KMS-11 (cell line): ENCODE measurements at regions not wholly inside any gene's neighbourhood (a gene's known extent, or its start where the extent isn't known, plus 50 kb on each side); places are given as distances from the start of the nearest gene placed in this dataset.

ENCODE experiments used
- H2AFZ ChIP-seq: fragments of 200-600 bp; sonication (generic); 2 replicates; pipeline ENCODE4 v1.6.1; 2016; ENCODE audit warnings: antibody characterized with exemption, mixed run types, low read depth
- H3K27ac ChIP-seq: fragments of 200-600 bp; sonication (generic); 2 replicates; pipeline ENCODE4 v1.6.1; 2016; ENCODE audit warnings: mild to moderate bottlenecking, mixed run types
- H3K27me3 ChIP-seq: fragments of 200-600 bp; sonication (generic); 2 replicates; pipeline ENCODE4 v1.6.1; 2017; ENCODE audit warnings: mild to moderate bottlenecking, low read depth, mixed run types, moderate library complexity; ENCODE audit not compliant: insufficient read depth
- H3K36me3 ChIP-seq: fragments of 200-600 bp; sonication (generic); 2 replicates; pipeline ENCODE4 v1.6.1; 2017; ENCODE audit warnings: mild to moderate bottlenecking, mixed run types; ENCODE audit not compliant: insufficient read depth
- H3K4me1 ChIP-seq: fragments of 200-600 bp; sonication (generic); 2 replicates; pipeline ENCODE4 v1.6.1; 2016; ENCODE audit warnings: mild to moderate bottlenecking, low read depth, mixed run types; ENCODE audit not compliant: poor library complexity, severe bottlenecking
- H3K4me2 ChIP-seq: fragments of 200-600 bp; sonication (generic); 2 replicates; pipeline ENCODE4 v1.7.0; 2016; ENCODE audit warnings: mild to moderate bottlenecking, mixed run types
- H3K4me3 ChIP-seq: fragments of 200-600 bp; sonication (generic); IDR thresholded peaks from 2 replicates; pipeline ENCODE4 v1.6.1; 2017; ENCODE audit warnings: low read depth, low read length, mixed read lengths; ENCODE audit not compliant: insufficient read depth
- H3K79me2 ChIP-seq: fragments of 200-600 bp; sonication (generic); 2 replicates; pipeline ENCODE4 v1.6.1; 2016; ENCODE audit warnings: low read depth, mixed run types; ENCODE audit not compliant: insufficient read depth
- H3K9ac ChIP-seq: fragments of 200-600 bp; sonication (generic); 2 replicates; pipeline ENCODE4 v1.6.1; 2016; ENCODE audit warnings: mild to moderate bottlenecking, mixed run types
- H4K20me1 ChIP-seq: fragments of 200-600 bp; sonication (generic); 2 replicates; pipeline ENCODE4 v1.6.1; 2016; ENCODE audit warnings: mild to moderate bottlenecking, mixed run types; ENCODE audit not compliant: insufficient read depth
- TF ChIP-seq, protein P1 (sequence below): fragments of 200-600 bp; sonication (generic); conservative IDR thresholded peaks from 2 replicates; pipeline ENCODE4 v1.6.1; 2017; ENCODE audit warnings: low read depth, mild to moderate bottlenecking, antibody characterized with exemption, low read length, moderate library complexity, mixed read lengths

DNA sequence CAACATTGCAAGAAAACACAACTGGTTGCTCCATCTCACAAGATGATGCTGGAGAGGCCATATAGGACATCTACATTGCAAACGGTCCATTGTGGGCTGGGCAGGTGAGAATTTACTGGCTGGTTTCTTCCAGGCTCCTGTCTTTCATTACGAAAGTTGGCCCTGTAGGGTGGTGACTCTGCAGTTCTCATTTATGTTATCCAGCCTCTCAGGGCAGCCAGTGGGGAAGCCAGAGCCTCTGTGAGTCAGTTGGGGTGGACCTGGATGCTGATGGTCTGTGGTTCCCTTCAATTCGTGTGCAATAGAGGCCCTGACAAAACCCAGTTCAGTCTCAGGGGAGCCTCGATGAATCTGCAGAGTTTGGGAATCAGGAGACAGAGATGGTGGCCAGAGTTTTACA, 341.0 kb upstream of the CCL2 start:
- H3K27me3 ChIP-seq: no peaks in the 10 kb centered on the region
- no peak overlapping the region for H3K4me3 ChIP-seq
- H3K79me2 ChIP-seq: no peaks in the 10 kb centered on the region
- no peak overlapping the region for H3K4me2 ChIP-seq
- no peaks in the 10 kb centered on the region for H3K4me1 ChIP-seq
- H4K20me1 ChIP-seq: no peaks in the 10 kb centered on the region
- no peak overlapping the region for H2AFZ ChIP-seq
- TF ChIP-seq, protein P1, sequence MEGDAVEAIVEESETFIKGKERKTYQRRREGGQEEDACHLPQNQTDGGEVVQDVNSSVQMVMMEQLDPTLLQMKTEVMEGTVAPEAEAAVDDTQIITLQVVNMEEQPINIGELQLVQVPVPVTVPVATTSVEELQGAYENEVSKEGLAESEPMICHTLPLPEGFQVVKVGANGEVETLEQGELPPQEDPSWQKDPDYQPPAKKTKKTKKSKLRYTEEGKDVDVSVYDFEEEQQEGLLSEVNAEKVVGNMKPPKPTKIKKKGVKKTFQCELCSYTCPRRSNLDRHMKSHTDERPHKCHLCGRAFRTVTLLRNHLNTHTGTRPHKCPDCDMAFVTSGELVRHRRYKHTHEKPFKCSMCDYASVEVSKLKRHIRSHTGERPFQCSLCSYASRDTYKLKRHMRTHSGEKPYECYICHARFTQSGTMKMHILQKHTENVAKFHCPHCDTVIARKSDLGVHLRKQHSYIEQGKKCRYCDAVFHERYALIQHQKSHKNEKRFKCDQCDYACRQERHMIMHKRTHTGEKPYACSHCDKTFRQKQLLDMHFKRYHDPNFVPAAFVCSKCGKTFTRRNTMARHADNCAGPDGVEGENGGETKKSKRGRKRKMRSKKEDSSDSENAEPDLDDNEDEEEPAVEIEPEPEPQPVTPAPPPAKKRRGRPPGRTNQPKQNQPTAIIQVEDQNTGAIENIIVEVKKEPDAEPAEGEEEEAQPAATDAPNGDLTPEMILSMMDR: no peak
- H3K9ac ChIP-seq: no peak overlapping the region
- no peak overlapping the region for H3K27ac ChIP-seq
- H3K36me3 ChIP-seq: no peaks in the 10 kb centered on the region

DNA sequence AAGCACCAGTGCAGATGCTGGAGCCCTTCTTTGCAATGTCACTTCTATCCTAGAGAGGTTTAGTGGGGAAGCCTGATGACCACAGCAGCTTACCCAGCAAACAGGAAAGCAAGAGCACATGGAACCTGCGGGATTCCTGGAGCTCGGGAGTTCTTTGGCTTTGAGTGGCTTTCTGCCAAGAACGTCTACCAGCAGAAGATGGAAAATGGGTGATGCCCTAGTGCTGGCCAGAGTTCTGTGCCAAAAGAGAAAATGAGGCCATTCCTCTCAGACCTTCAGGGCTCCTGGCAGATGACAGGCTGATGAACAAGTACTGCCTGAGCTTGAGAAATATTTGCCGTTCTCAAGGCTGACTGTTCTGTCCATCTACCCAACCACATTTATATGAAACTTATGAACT, 332.1 kb upstream of the CCL2 start:
- TF ChIP-seq, protein P1: no peak
- H3K4me1 ChIP-seq: no peaks in the 10 kb centered on the region
- H3K4me2 ChIP-seq: no peak overlapping the region

DNA sequence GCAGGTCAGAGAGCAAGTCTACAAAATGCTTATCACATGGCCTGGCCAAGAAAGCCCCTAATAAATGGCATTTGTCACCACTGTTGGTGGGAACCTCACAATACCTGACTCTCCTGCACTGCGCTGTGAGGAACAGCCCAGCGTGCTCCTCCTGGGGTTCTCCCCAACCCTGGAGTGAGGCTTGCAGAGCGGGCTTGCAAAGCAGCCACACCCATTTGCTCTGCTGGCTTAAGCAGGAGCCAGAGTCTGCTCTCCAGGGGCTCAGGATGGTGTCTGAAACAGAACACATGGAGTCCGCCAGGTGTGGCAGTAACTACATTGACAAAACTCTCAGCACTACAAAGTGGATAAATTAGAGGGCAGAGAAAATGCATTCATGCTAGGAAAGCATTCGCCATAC, 331.0 kb upstream of the CCL2 start:
- TF ChIP-seq, protein P1: no peak
- no peak overlapping the region for H3K4me2 ChIP-seq
- no peak overlapping the region for H2AFZ ChIP-seq
- H4K20me1 ChIP-seq: no peaks in the 10 kb centered on the region
- no peaks in the 10 kb centered on the region for H3K4me1 ChIP-seq
- H3K27me3 ChIP-seq: no peaks in the 10 kb centered on the region
- H3K27ac ChIP-seq: no peak overlapping the region
- no peaks in the 10 kb centered on the region for H3K79me2 ChIP-seq
- H3K4me3 ChIP-seq: no peak overlapping the region
- no peak overlapping the region for H3K9ac ChIP-seq
- H3K36me3 ChIP-seq: no peaks in the 10 kb centered on the region

More for the DNA sequence above, 332.1 kb upstream of the CCL2 start:
- Histone ChIP-seq H3K27me3 (no peaks in the 10 kb centered on the region), H3K9ac (no peak overlapping the region), H3K36me3 (no peaks in the 10 kb centered on the region), H3K27ac (no peak overlapping the region), H3K4me3 (no peak overlapping the region), H2AFZ (no peak overlapping the region), H4K20me1 (no peaks in the 10 kb centered on the region), H3K79me2 (no peaks in the 10 kb centered on the region)

DNA sequence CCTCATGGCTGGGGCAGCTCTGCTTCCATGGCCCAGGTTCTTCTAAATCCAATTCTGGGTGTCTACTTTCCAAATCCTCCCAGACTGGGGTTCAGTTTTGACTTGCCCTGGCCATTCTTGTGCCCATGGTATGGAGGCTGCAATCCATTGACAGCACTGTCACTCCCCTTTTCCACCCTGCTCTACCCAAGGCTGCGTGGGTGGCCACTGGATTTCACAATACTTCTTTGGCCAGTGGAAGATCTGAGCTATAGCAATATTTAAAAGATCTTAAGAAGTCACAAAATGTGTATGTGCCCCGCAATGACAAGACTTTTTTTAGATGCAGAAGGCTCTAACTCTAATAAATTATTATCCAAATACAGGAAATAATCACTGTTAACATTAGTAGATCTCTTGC, 329.4 kb upstream of the CCL2 start:
- TF ChIP-seq, protein P1: no peak
- H3K27ac ChIP-seq: no peak overlapping the region
- no peaks in the 10 kb centered on the region for H3K79me2 ChIP-seq
- no peak overlapping the region for H3K4me2 ChIP-seq
- no peak overlapping the region for H2AFZ ChIP-seq
- no peaks in the 10 kb centered on the region for H4K20me1 ChIP-seq
- H3K4me3 ChIP-seq: no peak overlapping the region
- H3K27me3 ChIP-seq: no peaks in the 10 kb centered on the region
- no peak overlapping the region for H3K9ac ChIP-seq
- no peaks in the 10 kb centered on the region for H3K36me3 ChIP-seq
- no peaks in the 10 kb centered on the region for H3K4me1 ChIP-seq
